ENCODE measurements at regions not wholly inside any gene's neighbourhood (a gene's known extent, or its start where the extent isn't known, plus 50 kb on each side); places are given as distances from the start of the nearest gene placed in this dataset.

DNA sequence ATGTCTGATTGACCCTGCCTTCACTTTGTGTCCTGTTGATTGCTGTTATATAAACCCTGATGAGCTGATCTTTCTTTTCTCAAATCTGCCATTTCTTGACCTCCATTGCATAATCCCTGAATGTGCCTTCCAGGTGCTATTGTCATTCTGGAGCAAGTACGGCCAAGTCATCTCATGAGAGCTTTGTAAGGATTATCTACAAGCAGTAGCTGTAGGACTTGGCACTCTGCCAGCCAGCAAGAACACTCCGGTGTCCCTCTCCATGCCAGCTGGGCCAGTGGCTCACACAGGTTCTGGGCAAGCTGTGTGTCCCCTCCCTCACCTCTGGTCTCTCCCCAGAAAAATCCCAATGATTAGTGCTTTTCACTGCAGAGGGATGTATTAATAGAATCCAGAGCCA, 348.1 kb downstream of the FOXO1 start:
- DNase-seq = peak; percentile 12 to 46

DNA sequence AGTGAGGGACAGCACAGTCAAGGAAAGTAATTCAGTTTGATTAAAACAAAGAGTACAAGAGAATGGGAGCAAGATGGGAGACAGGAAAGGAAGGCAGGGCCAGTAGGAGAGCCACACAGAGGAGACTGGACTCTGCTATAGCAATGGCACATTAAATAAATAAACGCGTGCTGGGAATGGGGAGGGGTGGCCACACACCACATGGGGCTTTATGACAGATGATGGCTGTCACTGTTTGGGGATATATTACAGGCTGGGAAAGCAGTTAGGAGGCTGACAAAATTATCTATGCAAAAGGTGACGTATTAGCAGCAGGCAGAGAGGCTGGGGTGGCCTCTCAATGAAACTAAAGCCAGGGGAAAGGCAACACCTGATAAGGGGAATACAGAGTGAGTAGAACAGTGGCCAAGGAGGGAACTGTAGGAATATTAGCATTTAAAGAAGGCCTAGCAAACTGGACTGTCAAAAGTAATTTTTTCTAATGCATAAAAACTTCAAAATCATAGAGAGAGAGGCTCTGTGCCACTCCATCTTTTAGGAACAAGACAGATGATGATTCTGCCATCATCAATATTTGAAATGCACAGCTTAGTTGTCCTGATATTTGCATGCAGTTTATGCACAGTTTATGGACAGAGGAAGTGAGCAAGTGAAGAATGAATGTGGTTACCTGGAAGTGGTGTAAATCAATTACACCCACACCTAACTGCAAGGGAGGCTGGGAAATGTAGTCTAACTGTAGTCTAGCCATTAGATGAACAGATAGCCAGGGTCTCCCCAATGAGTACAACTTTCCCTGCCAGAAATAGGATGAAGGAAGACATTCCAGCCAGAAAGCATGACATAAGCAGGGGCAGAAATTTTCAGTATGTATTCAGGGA, 346.5 kb downstream of the FOXO1 start:
- peak; percentile 29 to 30 for DNase-seq

DNA sequence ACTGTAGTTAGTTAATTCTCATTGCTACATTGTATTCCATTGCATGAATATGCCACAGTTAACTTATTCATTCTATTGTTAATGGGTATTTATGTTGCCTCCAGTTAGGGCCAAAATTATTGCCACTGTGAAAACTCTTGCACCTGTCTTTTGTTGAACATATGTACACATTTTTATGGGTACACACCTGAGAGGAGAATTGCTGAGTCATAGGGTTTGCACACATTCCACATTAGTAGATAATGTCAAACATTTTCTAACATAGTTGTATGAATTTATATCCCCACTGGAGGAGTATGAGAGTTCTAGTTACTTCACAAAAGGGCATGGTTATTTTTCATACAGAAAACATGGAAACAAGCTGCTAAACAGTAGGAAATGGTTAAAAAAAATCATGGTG, 338.4 kb downstream of the FOXO1 start:
- DNase-seq = no peak

DNA sequence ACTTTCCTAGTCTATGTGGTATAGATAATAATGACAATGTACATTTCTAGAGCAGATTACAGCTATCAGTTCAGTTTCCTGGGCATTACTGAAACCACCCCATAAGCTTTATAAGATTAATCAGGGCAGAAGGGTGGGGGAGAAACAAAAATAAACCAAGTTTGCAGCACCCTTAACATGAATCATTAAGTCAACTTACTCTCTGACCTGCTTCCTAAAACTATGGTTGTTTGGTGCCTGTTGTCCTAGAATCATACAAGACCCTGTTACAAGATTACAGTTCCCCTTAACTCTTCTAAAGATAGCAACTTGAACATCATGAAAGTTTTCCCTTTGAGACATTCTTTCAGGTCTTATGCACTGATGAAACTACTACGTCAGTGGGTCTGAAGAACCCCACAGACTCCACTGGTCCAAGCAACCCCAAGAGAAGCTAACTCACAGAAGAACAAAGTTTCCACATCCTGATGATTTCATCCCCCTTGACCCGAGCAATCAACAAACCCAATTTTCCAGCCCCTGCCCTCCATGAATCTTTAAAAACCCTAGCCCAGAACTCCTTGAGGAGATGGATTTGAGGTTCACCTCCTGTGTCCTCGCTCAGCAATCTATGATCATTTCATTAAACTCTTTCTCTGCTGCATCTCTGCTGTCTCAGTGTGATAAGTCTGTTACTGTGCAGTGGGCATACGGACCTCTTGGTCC, 336.5 kb downstream of the FOXO1 start:
- DNase-seq = no peak

- no peak for DNase-seq
Observed at GRCh38 chr13:40330950-40331349, 335.5 kb downstream of the FOXO1 start.

DNA sequence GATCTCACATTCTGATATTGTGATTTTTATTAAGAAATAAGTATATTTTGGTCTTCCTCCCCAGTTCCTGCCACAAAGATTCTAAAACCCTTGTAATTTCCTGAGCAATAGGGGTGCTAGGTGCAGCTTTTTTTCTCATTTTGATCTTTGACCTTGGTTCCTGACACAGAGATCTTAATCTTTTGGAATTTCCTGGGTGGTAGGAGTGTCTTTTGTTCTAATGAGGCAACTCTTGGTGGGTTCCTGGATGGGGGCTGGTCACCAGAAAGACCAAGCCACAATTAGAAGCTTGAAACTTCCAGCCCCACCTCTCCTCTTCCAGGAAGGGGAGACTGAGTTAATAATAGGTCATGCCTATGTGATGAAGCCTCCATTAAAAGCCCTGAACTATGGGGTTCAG, 334.6 kb downstream of the FOXO1 start:
- no peak for DNase-seq

- DNase-seq = no peak
Observed at GRCh38 chr13:40333226-40333625, 333.2 kb downstream of the FOXO1 start.

DNA sequence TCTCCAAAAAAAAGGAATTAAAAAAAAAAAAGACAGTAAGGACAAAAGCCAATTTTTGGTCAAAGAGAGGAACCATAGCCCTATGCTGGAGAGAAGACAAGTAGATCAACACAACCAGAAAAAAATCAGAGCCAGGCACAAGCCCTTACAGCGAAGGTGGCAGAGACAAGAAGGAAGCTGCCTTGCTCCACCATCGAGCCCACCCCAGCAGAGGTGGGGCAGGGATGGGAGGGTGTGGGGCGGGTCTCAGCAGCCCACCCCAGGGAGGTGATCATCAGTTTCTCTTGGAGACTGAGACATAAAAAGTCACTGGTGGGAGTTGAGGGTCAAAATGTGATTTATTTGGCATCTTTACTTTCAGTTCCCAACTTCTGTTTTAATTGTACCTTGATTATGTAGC, 332.4 kb downstream of the FOXO1 start:
- DNase-seq = no peak

DNA sequence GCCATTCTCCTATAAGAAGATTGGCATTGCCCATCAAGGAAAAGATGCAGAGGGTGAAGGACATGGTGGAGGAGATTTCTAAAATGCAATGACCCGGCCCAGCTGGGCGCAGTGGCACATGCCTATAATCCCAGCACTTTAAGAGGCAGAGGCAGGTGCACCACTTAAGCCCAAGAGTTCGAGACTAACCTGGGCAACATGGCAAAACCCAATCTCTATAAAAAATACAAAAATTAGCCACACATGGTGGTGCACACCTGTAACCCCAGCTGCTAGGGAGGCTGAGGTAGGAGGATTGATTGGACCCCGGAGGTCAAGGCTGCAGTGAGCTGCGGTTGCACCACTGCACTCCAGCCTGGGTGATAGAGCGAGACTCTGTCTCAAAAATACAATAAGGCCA, 331.8 kb downstream of the FOXO1 start:
- DNase-seq = no peak

GRCh38 chr13:40336228-40337221, 329.9 kb downstream of the FOXO1 start:
- DNase-seq = peak in 1 of 2 experiments; percentile 43

- no peak for DNase-seq
Observed at GRCh38 chr13:40337651-40338050, 328.8 kb downstream of the FOXO1 start.

DNA sequence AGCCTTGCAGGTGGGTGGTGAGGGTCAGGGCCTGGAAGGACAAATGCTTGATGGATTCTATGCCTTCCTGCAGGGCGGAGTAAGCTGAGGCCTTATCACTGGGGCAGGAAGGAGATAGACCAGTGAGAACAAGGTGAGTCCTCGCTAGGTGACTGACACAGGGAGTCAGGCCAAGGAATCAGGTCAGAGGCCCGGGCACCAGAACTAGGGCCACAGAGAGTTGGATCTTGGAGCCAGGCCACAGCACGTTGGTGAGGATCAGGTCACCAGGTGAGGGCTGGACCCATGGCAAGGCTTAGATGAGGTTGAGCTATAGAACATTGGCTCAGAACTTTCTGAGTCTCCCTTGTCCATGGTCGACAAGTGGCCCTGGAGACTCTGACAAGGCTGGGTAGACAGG, 328.2 kb downstream of the FOXO1 start:
- no peak for DNase-seq

- peak in 1 of 2 experiments; percentile 6 for DNase-seq
Observed at GRCh38 chr13:40340368-40341095, 325.9 kb downstream of the FOXO1 start.

DNA sequence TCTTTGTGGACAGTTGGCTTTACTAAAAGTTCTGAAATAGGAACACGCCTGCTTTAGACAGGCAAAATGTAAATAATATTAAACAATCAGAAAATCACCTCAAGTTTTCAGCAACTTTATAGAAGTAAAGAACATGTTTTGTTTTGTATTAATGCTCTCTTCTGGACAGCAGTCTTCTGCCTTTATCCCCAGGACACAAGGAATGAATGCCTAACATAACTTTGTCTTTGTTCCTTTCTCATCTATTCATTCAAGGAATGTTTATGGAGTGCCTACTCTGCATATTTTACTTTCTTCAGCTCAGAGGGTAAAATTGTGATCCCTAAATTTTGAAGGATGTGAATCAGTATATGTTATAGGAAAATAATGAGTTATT, 325.4 kb downstream of the FOXO1 start:
- DNase-seq = no peak

- DNase-seq = no peak
Observed at GRCh38 chr13:40341501-40341900, 324.9 kb downstream of the FOXO1 start.

- DNase-seq = no peak
Observed at GRCh38 chr13:40342461-40342860, 324.0 kb downstream of the FOXO1 start.

DNA sequence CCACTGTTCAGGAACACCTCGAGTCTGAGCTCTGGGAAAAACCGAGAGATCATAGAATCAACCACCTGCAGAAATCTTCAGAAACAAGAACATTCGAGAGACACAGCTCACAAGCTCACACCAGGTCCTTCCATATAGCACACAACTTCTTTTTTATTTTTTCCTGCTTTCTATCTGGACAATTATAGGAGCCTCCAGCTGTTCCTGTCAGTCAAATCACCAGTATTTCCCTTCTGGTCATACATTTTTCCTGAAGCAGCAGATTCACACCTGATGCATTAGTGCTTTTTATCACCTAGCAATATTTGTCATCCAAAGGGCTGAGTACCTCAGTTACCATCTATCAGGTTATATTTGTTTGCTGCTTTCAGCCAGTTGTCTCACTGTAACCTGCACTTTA, 323.5 kb downstream of the FOXO1 start:
- DNase-seq = no peak

DNA sequence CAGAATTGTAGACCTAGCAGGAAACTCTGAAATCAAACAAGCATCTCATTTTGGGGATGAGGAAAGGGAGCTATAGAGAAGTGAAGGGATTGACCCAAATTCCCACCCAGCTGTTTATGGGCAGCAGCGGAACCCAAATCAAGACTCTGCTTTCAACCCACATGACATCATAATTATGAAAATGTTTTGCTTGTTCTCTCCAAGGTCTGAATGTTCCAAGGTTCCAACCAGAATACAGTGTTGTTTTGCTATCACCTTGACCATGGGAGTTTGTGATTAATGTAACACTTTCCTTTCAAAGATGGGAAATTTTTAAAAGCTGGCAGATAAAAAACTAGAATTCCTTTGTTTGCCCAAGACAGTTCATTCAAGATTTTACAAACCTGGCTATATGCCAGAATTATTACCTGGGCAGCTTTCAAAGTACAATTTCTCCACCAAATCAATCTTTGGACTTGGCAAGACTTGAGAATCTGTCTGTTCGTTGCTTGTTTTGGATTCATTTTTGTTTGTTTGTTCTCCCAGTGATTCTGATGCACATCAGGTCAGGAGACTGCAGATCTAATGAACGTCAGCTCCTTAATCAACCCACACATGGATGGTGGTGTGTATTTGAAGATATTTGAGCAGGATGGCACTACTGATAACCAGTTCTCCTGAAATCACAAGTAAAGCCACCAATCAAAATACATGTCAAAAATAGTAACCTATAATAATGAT, 322.7 kb downstream of the FOXO1 start:
- DNase-seq = no peak

GRCh38 chr13:40344270-40345148, 321.9 kb downstream of the FOXO1 start:
- peak; percentile 17 to 63 for DNase-seq

GRCh38 chr13:40345149-40345514, 321.3 kb downstream of the FOXO1 start:
- DNase-seq = no peak

Measured in NCI-H526 (cell line).